HL-60 (cell line): ENCODE measurements at regions not wholly inside any gene's neighbourhood (a gene's known extent, or its start where the extent isn't known, plus 50 kb on each side); places are given as distances from the start of the nearest gene placed in this dataset.

ENCODE experiments used
- DNase-seq, 2 experiments: peaks; one replicate each; pipeline ENCODE4 v3.0.0-alpha.2; 2010 to 2020; ENCODE audit warnings: low read depth in 1 of 2, low spot score in 1 of 2
- H3K27ac ChIP-seq: fragments of 250-450 bp; sonication (Bioruptor Pico); replicated peaks from 2 replicates; pipeline ENCODE4 v1.5.1; 2020; ENCODE audit warnings: mild to moderate bottlenecking, moderate library complexity
- H3K27me3 ChIP-seq: fragments of 250-450 bp; sonication (Bioruptor Pico); 2 replicates; pipeline ENCODE4 v1.5.1; 2021; ENCODE audit warnings: mild to moderate bottlenecking, moderate library complexity; ENCODE audit not compliant: insufficient read depth, poor library complexity, severe bottlenecking
- H3K4me3 ChIP-seq: replicated peaks from 2 replicates; pipeline ENCODE4 v1.5.1; 2011; ENCODE audit warnings: mild to moderate bottlenecking, control low read depth, low read length; ENCODE audit not compliant: insufficient read depth
- CTCF ChIP-seq: IDR thresholded peaks from one replicate; pipeline ENCODE4 v1.5.1; 2011; ENCODE audit warnings: low read length, control low read depth, inconsistent platforms; ENCODE audit not compliant: insufficient read depth
- GABPA ChIP-seq: IDR thresholded peaks from 2 replicates; pipeline ENCODE4 v1.6.1; 2012; ENCODE audit warnings: low read depth
- POLR2AphosphoS5 ChIP-seq: IDR thresholded peaks from 2 replicates; pipeline ENCODE4 v1.6.1; 2012; ENCODE audit warnings: low read depth
- REST ChIP-seq: IDR thresholded peaks from 2 replicates; pipeline ENCODE4 v1.6.1; 2012; ENCODE audit warnings: low read depth; ENCODE audit not compliant: insufficient replicate concordance
- SPI1 ChIP-seq: IDR thresholded peaks from 2 replicates; pipeline ENCODE4 v1.6.1; 2012; ENCODE audit warnings: low read depth, mild to moderate bottlenecking, borderline replicate concordance

DNA sequence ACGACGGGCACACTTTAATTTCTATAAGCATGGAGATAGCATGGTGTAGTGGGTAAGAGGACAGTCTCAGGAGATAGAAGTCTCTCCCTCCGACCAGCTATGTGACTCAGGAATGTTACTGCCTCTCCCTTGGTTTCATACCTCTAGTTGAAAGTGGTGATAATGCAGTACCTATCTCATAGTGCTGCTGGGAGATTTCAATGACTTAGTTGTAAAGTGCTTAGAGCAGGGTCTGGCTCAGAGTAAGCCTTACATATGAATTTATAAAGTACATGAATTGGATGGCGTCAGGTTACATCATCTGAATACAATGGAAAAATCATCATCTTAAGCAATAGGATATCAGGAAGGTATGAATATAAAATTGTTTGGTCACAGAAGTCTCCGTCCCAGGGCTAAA lies 952.8 kb upstream of the EDIL3 start:
- H3K27ac ChIP-seq, result no peak overlapping the region
- no peaks in the 10 kb centered on the region for H3K27me3 ChIP-seq
- no peak overlapping the region for H3K4me3 ChIP-seq
- TF ChIP-seq POLR2AphosphoS5 (no peak), GABPA (no peak), SPI1 (no peak), CTCF (no peak), REST (no peak)
- no peak for DNase-seq

DNA sequence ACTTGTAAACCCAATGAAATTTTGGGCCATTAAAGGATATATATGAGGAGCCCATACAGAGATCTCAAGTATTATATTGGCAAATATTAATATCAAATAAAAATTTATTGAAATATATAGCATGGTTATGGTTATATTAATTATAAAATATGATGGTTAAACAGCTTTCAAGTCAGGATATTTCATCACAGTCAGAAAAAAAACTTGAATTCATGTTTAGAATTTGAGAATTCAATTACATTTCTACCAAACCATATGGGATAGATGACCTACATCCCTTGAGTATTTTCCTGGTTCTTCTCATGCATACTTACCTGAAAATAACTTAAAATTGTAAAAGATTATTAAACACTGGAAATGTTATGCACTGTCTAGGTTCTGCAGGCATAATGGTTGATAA lies 956.1 kb upstream of the EDIL3 start:
- TF ChIP-seq SPI1 (no peak), CTCF (no peak), REST (no peak), GABPA (no peak), POLR2AphosphoS5 (no peak)
- Histone ChIP-seq H3K27me3 (no peaks in the 10 kb centered on the region), H3K4me3 (no peak overlapping the region), H3K27ac (no peak overlapping the region)
- no peak for DNase-seq

- no peak for DNase-seq
- TF ChIP-seq SPI1 (no peak), GABPA (no peak), REST (no peak), CTCF (no peak), POLR2AphosphoS5 (no peak)
- H3K27me3 ChIP-seq, result no peaks in the 10 kb centered on the region
Measured at GRCh38 chr5:85345818-85346217, 961.1 kb upstream of the EDIL3 start.

More at GRCh38 chr5:85345818-85346217, 961.1 kb upstream of the EDIL3 start:
- no peak overlapping the region for H3K27ac ChIP-seq
- no peak overlapping the region for H3K4me3 ChIP-seq
